Liver (tissue), 7 donors: ENCODE measurements at regions not wholly inside any gene's neighbourhood (a gene's known extent, or its start where the extent isn't known, plus 50 kb on each side); places are given as distances from the start of the nearest gene placed in this dataset.

Experiments
- DNase-seq: peaks from one replicate; pipeline ENCODE4 v3.0.0-alpha.2; 2017; ENCODE audit warnings: low spot score
- H3K27ac ChIP-seq, 2 donors: one replicate each; pipeline ENCODE4 v1.7.0; 2013; ENCODE audit warnings: inconsistent platforms in 2 of 2, low read length in 2 of 2, control low read depth in 1 of 2, low read depth in 1 of 2, mild to moderate bottlenecking in 1 of 2
- H3K27me3 ChIP-seq, 4 donors: one replicate each; pipeline versions ENCODE4 v1.6.1 to v1.7.0; 2013; ENCODE audit warnings: low read length in 3 of 4, inconsistent platforms in 1 of 4, mild to moderate bottlenecking in 1 of 4, moderate library complexity in 1 of 4; ENCODE audit not compliant: control insufficient read depth in 4 of 4, insufficient read depth in 4 of 4
- H3K36me3 ChIP-seq, 4 donors: one replicate each; pipeline versions ENCODE4 v1.6.1 to v1.7.0; 2013; ENCODE audit warnings: low read length in 3 of 4, mild to moderate bottlenecking in 3 of 4, low read depth in 1 of 4, moderate library complexity in 1 of 4; ENCODE audit not compliant: control insufficient read depth in 4 of 4, insufficient read depth in 3 of 4
- H3K4me1 ChIP-seq, 4 donors: one replicate each; pipeline versions ENCODE4 v1.6.1 to v1.7.0; 2013; ENCODE audit warnings: low read length in 3 of 4, mild to moderate bottlenecking in 3 of 4, moderate library complexity in 1 of 4; ENCODE audit not compliant: control insufficient read depth in 4 of 4, insufficient read depth in 4 of 4
- H3K4me3 ChIP-seq, 3 donors: one replicate each; pipeline versions ENCODE4 v1.6.1 to v1.7.0; 2013; ENCODE audit warnings: low read length in 3 of 3, control low read depth in 1 of 3, low read depth in 1 of 3, mild to moderate bottlenecking in 1 of 3
- H3K9ac ChIP-seq, 2 donors: one replicate each; pipeline ENCODE4 v1.7.0; 2013; ENCODE audit warnings: low read length in 2 of 2, mild to moderate bottlenecking in 2 of 2, moderate library complexity in 2 of 2, control low read depth in 1 of 2, low read depth in 1 of 2
- H3K9me3 ChIP-seq, 4 donors: one replicate each; pipeline versions ENCODE4 v1.6.1 to v1.7.0; 2013; ENCODE audit warnings: low read length in 3 of 4; ENCODE audit not compliant: control insufficient read depth in 4 of 4
- EGR1 ChIP-seq, 2 donors: IDR thresholded peaks; 2 replicates each; pipeline ENCODE4 v1.6.1; 2016 to 2018; ENCODE audit warnings: antibody characterized with exemption in 2 of 2, low read depth in 2 of 2
- FOXA1 ChIP-seq: IDR thresholded peaks from 2 replicates; pipeline ENCODE4 v1.6.1; 2016; ENCODE audit warnings: antibody characterized with exemption
- FOXA2 ChIP-seq: IDR thresholded peaks from 2 replicates; pipeline ENCODE4 v1.6.1; 2016; ENCODE audit warnings: antibody characterized with exemption
- GABPA ChIP-seq, 2 donors: IDR thresholded peaks in 1 of 2; conservative IDR thresholded peaks in 1 of 2; 2 replicates each; pipeline ENCODE4 v1.6.1; 2016; ENCODE audit warnings: antibody characterized with exemption in 2 of 2, mild to moderate bottlenecking in 1 of 2, moderate library complexity in 1 of 2
- HNF4G ChIP-seq: IDR thresholded peaks from 2 replicates; pipeline ENCODE4 v1.6.1; 2016; ENCODE audit warnings: antibody characterized with exemption
- JUND ChIP-seq, 2 donors: IDR thresholded peaks; 2 replicates each; pipeline ENCODE4 v1.6.1; 2016; ENCODE audit warnings: antibody characterized with exemption in 2 of 2
- RAD21 ChIP-seq, 2 donors: IDR thresholded peaks; 2 replicates each; pipeline ENCODE4 v1.6.1; 2016; ENCODE audit warnings: antibody characterized with exemption in 2 of 2, mild to moderate bottlenecking in 2 of 2
- RXRA ChIP-seq, 2 donors: IDR thresholded peaks; 2 replicates each; pipeline ENCODE4 v1.6.1; 2017 to 2018; ENCODE audit warnings: antibody characterized with exemption in 2 of 2, mild to moderate bottlenecking in 1 of 2
- SP1 ChIP-seq: IDR thresholded peaks from 2 replicates; pipeline ENCODE4 v1.6.1; 2018; ENCODE audit warnings: antibody characterized with exemption, mild to moderate bottlenecking
- TAF1 ChIP-seq: conservative IDR thresholded peaks from 2 replicates; pipeline ENCODE4 v1.6.1; 2016; ENCODE audit warnings: antibody characterized with exemption, mild to moderate bottlenecking
- YY1 ChIP-seq: IDR thresholded peaks from 2 replicates; pipeline ENCODE4 v1.6.1; 2016; ENCODE audit warnings: antibody characterized with exemption, mild to moderate bottlenecking
- WGBS: extraction: QIAGEN DNeasy Blood & Tissue Kit; methylation state at CpG from one replicate; pipeline ENCODE4 v1.1.7; 2013; 5-methylcytosine and 5-hydroxymethylcytosine counted together
- TF ChIP-seq, protein P1 (sequence below): IDR thresholded peaks from 2 replicates; pipeline ENCODE4 v1.6.1; 2016; ENCODE audit warnings: antibody characterized with exemption
- TF ChIP-seq, protein P2 (sequence below): IDR thresholded peaks from 2 replicates; pipeline ENCODE4 v1.6.1; 2016; ENCODE audit warnings: antibody characterized with exemption, mild to moderate bottlenecking
- TF ChIP-seq, protein P3 (sequence below): IDR thresholded peaks from 2 replicates; pipeline ENCODE4 v1.6.1; 2016; ENCODE audit warnings: antibody characterized with exemption
- TF ChIP-seq, protein P4 (sequence below): IDR thresholded peaks from 2 replicates; pipeline ENCODE4 v1.6.1; 2016; ENCODE audit warnings: antibody characterized with exemption
- donor health status: healthy.
- donor health status: healthy.
- donor health status: healthy.
- donor health status: healthy.

DNA sequence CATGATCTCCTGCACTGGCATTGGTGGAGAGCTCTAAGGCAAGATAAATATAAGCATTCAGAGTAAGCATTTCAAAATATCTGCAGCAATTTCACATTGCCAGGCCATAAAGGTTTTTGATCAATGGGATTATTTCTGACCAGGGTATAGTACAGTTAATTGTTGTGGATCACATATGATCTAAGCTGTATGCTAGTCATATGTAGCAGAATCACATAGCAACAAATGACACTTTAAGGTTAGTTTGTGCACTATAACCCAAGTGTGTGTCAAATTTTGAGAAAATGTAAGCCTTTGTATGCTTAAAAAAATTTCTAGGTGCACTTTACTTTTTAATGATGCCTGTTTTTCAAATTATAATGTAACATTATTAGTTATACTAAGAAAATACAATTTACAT is 386.0 kb upstream of the ADAMTS5 start:
- TF ChIP-seq GABPA (IDR thresholded peaks at IDR 0.05 in 1 of 2, conservative IDR thresholded peaks at IDR 0.05 in 1 of 2) (no peak), TAF1 (no peak), SP1 (no peak), JUND (IDR thresholded peaks at IDR 0.05) (no peak), FOXA2 (no peak)
- TF ChIP-seq, protein P1, sequence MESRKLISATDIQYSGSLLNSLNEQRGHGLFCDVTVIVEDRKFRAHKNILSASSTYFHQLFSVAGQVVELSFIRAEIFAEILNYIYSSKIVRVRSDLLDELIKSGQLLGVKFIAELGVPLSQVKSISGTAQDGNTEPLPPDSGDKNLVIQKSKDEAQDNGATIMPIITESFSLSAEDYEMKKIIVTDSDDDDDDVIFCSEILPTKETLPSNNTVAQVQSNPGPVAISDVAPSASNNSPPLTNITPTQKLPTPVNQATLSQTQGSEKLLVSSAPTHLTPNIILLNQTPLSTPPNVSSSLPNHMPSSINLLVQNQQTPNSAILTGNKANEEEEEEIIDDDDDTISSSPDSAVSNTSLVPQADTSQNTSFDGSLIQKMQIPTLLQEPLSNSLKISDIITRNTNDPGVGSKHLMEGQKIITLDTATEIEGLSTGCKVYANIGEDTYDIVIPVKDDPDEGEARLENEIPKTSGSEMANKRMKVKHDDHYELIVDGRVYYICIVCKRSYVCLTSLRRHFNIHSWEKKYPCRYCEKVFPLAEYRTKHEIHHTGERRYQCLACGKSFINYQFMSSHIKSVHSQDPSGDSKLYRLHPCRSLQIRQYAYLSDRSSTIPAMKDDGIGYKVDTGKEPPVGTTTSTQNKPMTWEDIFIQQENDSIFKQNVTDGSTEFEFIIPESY, result no peak
- TF ChIP-seq, protein P2, sequence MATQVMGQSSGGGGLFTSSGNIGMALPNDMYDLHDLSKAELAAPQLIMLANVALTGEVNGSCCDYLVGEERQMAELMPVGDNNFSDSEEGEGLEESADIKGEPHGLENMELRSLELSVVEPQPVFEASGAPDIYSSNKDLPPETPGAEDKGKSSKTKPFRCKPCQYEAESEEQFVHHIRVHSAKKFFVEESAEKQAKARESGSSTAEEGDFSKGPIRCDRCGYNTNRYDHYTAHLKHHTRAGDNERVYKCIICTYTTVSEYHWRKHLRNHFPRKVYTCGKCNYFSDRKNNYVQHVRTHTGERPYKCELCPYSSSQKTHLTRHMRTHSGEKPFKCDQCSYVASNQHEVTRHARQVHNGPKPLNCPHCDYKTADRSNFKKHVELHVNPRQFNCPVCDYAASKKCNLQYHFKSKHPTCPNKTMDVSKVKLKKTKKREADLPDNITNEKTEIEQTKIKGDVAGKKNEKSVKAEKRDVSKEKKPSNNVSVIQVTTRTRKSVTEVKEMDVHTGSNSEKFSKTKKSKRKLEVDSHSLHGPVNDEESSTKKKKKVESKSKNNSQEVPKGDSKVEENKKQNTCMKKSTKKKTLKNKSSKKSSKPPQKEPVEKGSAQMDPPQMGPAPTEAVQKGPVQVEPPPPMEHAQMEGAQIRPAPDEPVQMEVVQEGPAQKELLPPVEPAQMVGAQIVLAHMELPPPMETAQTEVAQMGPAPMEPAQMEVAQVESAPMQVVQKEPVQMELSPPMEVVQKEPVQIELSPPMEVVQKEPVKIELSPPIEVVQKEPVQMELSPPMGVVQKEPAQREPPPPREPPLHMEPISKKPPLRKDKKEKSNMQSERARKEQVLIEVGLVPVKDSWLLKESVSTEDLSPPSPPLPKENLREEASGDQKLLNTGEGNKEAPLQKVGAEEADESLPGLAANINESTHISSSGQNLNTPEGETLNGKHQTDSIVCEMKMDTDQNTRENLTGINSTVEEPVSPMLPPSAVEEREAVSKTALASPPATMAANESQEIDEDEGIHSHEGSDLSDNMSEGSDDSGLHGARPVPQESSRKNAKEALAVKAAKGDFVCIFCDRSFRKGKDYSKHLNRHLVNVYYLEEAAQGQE, result no peak
- TF ChIP-seq, protein P3, sequence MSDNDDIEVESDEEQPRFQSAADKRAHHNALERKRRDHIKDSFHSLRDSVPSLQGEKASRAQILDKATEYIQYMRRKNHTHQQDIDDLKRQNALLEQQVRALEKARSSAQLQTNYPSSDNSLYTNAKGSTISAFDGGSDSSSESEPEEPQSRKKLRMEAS, result no peak
- no peaks in the 10 kb centered on the region for H3K36me3 ChIP-seq

DNA sequence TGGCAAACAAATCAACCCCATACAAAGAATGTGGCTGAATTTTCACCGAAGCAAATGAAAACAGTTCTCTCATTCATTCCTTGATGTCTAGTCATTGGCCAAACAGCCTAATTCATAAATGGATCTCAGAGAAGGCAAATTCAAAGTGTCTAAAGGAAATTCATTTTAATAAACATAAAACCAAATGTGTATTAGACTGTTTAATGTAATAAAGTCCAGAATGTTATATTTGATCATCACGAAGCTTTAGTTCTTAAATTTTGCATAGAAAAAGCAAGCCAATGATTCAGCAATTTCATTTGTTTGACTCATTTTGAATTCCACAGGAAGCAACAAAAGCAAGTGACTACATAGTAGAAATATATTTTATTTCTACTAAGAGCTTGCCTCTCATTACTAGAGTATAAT is 379.2 kb upstream of the ADAMTS5 start:
- Histone ChIP-seq H3K27ac (no peak overlapping the region), H3K9me3 (no peaks in the 10 kb centered on the region), H3K4me3 (no peak overlapping the region), H3K27me3 (no peaks in the 10 kb centered on the region), H3K4me1 (no peaks in the 10 kb centered on the region), H3K9ac (no peak overlapping the region), H3K36me3 (no peaks in the 10 kb centered on the region)
- DNase-seq, result no peak
- TF ChIP-seq JUND (IDR thresholded peaks at IDR 0.05) (no peak), RXRA (IDR thresholded peaks at IDR 0.05) (no peak), EGR1 (IDR thresholded peaks at IDR 0.05; ENCODE audit: low read depth in 2 of 2) (no peak), TAF1 (no peak), HNF4G (no peak), RAD21 (IDR thresholded peaks at IDR 0.05) (no peak), YY1 (no peak), GABPA (IDR thresholded peaks at IDR 0.05 in 1 of 2, conservative IDR thresholded peaks at IDR 0.05 in 1 of 2) (no peak), FOXA1 (no peak), SP1 (no peak), FOXA2 (no peak)
- TF ChIP-seq, protein P3, result no peak
- TF ChIP-seq, protein P4, sequence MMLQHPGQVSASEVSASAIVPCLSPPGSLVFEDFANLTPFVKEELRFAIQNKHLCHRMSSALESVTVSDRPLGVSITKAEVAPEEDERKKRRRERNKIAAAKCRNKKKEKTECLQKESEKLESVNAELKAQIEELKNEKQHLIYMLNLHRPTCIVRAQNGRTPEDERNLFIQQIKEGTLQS, result no peak
- TF ChIP-seq, protein P1, result no peak
- TF ChIP-seq, protein P2, result no peak
- 78% methylated on average over 2 of the region's 2 CpGs for WGBS

More for the DNA sequence above, 386.0 kb upstream of the ADAMTS5 start:
- H3K4me1 ChIP-seq, result no peaks in the 10 kb centered on the region
- DNase-seq, result no peak
- no peak overlapping the region for H3K9ac ChIP-seq
- H3K27ac ChIP-seq, result no peak overlapping the region
- H3K4me3 ChIP-seq, result no peak overlapping the region
- H3K9me3 ChIP-seq, result no peaks in the 10 kb centered on the region
- H3K27me3 ChIP-seq, result no peaks in the 10 kb centered on the region
